Ishikawa (cell line): ENCODE measurements at regions not wholly inside any gene's neighbourhood (a gene's known extent, or its start where the extent isn't known, plus 50 kb on each side); places are given as distances from the start of the nearest gene placed in this dataset.

Source experiments
- CEBPB ChIP-seq: IDR thresholded peaks from 2 replicates; pipeline ENCODE4 v1.6.1; 2012
- CREB1 ChIP-seq: IDR thresholded peaks from 2 replicates; pipeline ENCODE4 v1.6.1; 2012; ENCODE audit warnings: low read depth
- EGR1 ChIP-seq: IDR thresholded peaks from 2 replicates; pipeline ENCODE4 v1.6.1; 2012
- EP300 ChIP-seq: IDR thresholded peaks from 2 replicates; pipeline ENCODE4 v1.6.1; 2012; ENCODE audit warnings: borderline replicate concordance
- FOXM1 ChIP-seq: IDR thresholded peaks from 2 replicates; pipeline ENCODE4 v1.6.1; 2012; ENCODE audit warnings: low read depth, borderline replicate concordance
- NFIC ChIP-seq: IDR thresholded peaks from 2 replicates; pipeline ENCODE4 v1.6.1; 2012
- RAD21 ChIP-seq: IDR thresholded peaks from 2 replicates; pipeline ENCODE4 v1.6.1; 2012; ENCODE audit warnings: low read depth
- REST ChIP-seq: IDR thresholded peaks from 2 replicates; pipeline ENCODE4 v1.6.1; 2012; ENCODE audit warnings: low read depth, mild to moderate bottlenecking
- TAF1 ChIP-seq: IDR thresholded peaks from 2 replicates; pipeline ENCODE4 v1.6.1; 2012; ENCODE audit warnings: low read depth, mild to moderate bottlenecking
- TCF12 ChIP-seq: IDR thresholded peaks from 2 replicates; pipeline ENCODE4 v1.6.1; 2012; ENCODE audit warnings: low read depth
- TEAD4 ChIP-seq: IDR thresholded peaks from 2 replicates; pipeline ENCODE4 v1.6.1; 2012
- USF1 ChIP-seq: IDR thresholded peaks from 2 replicates; pipeline ENCODE4 v1.6.1; 2012
- YY1 ChIP-seq: IDR thresholded peaks from 2 replicates; pipeline ENCODE4 v1.6.1; 2012; ENCODE audit warnings: low read depth
- ZBTB7A ChIP-seq: IDR thresholded peaks from 2 replicates; pipeline ENCODE4 v1.6.1; 2012; ENCODE audit warnings: low read depth
- TF ChIP-seq, protein P1 (sequence below): IDR thresholded peaks from 2 replicates; pipeline ENCODE4 v1.6.1; 2012

DNA sequence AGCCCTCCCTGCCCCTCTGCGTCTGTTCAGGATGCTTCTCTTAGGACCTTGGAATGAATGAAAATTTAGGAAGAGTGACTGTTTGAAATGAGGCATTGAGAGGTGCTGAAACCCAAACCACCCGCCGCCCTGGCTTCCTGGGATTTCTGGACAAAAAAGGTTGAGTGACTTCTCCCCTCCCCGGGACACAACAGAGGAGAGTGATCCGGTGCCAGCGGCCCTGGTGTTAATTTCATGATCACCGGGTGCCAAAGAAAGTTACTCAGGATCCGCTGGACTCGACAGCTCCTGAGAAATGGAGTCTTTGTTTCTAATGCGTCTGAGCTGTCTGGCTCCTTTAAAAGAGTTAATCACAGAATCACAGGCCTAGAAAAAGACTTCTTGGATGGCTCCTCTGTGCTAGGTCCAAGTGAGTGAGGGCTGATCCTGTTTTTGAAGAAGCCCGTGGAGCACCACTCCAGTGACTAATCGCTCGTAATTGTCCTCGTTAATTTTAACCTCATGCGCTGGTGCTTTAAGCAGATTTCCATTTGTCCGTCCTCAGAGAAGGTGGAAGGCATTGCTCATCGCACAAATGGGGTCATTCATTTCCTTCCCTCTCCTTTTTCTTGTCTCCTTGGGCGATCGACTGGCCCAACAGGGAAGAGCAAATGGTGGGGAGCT lies 144.4 kb upstream of the ZFHX3 start:
- TF ChIP-seq USF1 (no peak), RAD21 (no peak), ZBTB7A (no peak), CREB1 (no peak), EP300 (no peak), YY1 (no peak)
- TF ChIP-seq, protein P1, sequence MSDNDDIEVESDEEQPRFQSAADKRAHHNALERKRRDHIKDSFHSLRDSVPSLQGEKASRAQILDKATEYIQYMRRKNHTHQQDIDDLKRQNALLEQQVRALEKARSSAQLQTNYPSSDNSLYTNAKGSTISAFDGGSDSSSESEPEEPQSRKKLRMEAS: no peak

GRCh38 chr16:73191660-73192046 lies 143.7 kb upstream of the ZFHX3 start:
- TF ChIP-seq USF1 (no peak), REST (no peak)

DNA sequence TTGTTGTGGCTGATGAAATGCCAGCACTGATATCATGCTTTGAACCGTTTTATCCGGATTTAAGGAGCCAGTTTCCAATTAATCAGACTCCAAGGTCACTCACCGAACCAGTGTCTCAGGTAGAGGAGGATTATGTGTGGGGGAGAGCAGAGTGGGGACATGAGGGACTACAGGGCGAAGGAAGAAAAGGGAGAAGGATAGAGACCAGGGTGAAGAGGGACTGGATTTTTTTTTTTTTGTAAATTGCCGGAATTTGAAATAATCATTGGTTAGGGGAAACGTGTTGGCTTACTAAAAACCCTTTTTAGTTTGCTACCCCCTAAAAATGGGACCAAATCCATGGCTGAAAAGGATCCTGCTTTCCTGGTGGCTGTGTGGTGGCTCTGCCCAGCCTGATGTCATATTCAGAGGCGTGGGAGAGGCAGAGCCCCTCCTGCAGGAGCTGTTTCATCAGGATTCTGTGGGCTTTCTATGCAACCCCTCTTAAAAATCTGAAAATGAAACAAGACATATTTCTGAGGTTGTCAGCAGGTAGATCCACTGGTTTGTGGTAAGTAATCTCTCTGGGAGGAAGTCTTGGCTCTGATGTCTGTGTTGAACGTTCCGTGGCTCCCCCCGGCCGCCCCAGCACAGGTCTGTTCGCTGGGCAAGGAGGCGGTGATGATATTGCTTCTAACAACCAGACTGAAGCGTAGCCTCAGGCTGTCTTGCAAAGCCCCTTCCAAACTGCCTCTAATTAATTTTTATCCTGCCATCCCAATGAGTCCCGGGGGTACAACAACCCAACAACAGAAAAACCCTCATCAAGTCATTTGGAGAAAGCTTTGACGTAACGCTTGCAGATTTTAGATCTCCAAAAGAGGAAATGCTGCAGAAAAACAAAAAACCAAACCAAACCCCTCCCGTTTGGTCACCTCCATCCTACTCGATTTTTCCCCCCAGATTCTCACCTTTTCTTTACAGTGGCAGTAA lies 143.0 kb upstream of the ZFHX3 start:
- TF ChIP-seq TCF12 (no peak), EGR1 (no peak), USF1 (no peak), CREB1 (no peak), YY1 (no peak), CEBPB (no peak), REST (no peak), NFIC (no peak), TEAD4 (no peak)

GRCh38 chr16:73190256-73190655 lies 142.3 kb upstream of the ZFHX3 start:
- TF ChIP-seq TEAD4 (no peak), FOXM1 (no peak), NFIC (no peak), REST (no peak), YY1 (no peak), ZBTB7A (no peak), RAD21 (no peak), EGR1 (no peak), CREB1 (no peak), TCF12 (no peak), CEBPB (no peak), EP300 (no peak), USF1 (no peak), TAF1 (no peak)
- TF ChIP-seq, protein P1: no peak
